ENCODE measurements at regions not wholly inside any gene's neighbourhood (a gene's known extent, or its start where the extent isn't known, plus 50 kb on each side); places are given as distances from the start of the nearest gene placed in this dataset.

- no peak for TF ChIP-seq CTCF (IDR thresholded peaks at IDR 0.05; ENCODE audit: insufficient read depth, low read depth, low read length)
- TF ChIP-seq EZH2 (IDR thresholded peaks at IDR 0.05; ENCODE audit: insufficient read depth, low read length), result no peak
Measured at GRCh38 chr1:184911103-184911745, 63.1 kb downstream of the NIBAN1 start.

All from astrocyte (in vitro differentiated cells and primary cell).